ENCODE measurements at regions not wholly inside any gene's neighbourhood (a gene's known extent, or its start where the extent isn't known, plus 50 kb on each side); places are given as distances from the start of the nearest gene placed in this dataset.

- TF ChIP-seq MAX (IDR thresholded peaks at IDR 0.05; ENCODE audit: low read depth) (no peak), CTCF (IDR thresholded peaks at IDR 0.05) (no peak), TAF1 (IDR thresholded peaks at IDR 0.05; ENCODE audit: borderline replicate concordance, low read depth, low read length) (no peak), REST (IDR thresholded peaks at IDR 0.05; ENCODE audit: low read depth, low read length) (no peak)
These were observed 177.9 kb upstream of the SOX2 start for GRCh38 chr3:181533811-181534210.

Measured in SK-N-SH (cell line).